ENCODE measurements at regions not wholly inside any gene's neighbourhood (a gene's known extent, or its start where the extent isn't known, plus 50 kb on each side); places are given as distances from the start of the nearest gene placed in this dataset.

GRCh38 chr11:81674211-81674610, 1059.5 kb downstream of the FAM181B start:
- no peak overlapping the region for H3K4me3 Mint-ChIP-seq
- peaks cover 2 to 5% (median 2%) of the 10 kb centered on the region in 3 donors for H3K9me3 Mint-ChIP-seq
- no peaks in the 10 kb centered on the region for H3K4me1 Mint-ChIP-seq
- H3K27ac Mint-ChIP-seq, result no peak overlapping the region
- no peaks in the 10 kb centered on the region for H3K27me3 Mint-ChIP-seq
- peaks cover 3% of the 10 kb centered on the region for H3K36me3 Mint-ChIP-seq

GRCh38 chr11:81673001-81673400, 1060.7 kb downstream of the FAM181B start:
- Mint-ChIP-seq H3K9me3 (peaks cover 2% of the 10 kb centered on the region in 3 donors), H3K4me1 (no peaks in the 10 kb centered on the region), H3K27me3 (no peaks in the 10 kb centered on the region), H3K36me3 (peaks cover 2% of the 10 kb centered on the region), H3K27ac (no peak overlapping the region), H3K4me3 (no peak overlapping the region)

GRCh38 chr11:81669935-81670543, 1063.6 kb downstream of the FAM181B start:
- H3K4me3 Mint-ChIP-seq, result no peak overlapping the region
- H3K4me1 Mint-ChIP-seq, result no peaks in the 10 kb centered on the region
- no peak overlapping the region for H3K27ac Mint-ChIP-seq
- H3K9me3 Mint-ChIP-seq, result no peaks in the 10 kb centered on the region
- no peaks in the 10 kb centered on the region for H3K27me3 Mint-ChIP-seq
- no peaks in the 10 kb centered on the region for H3K36me3 Mint-ChIP-seq

GRCh38 chr11:81658722-81659121, 1074.9 kb downstream of the FAM181B start:
- no peaks in the 10 kb centered on the region for H3K36me3 Mint-ChIP-seq
- no peak overlapping the region for H3K27ac Mint-ChIP-seq
- H3K4me1 Mint-ChIP-seq, result no peaks in the 10 kb centered on the region
- no peak overlapping the region for H3K4me3 Mint-ChIP-seq
- H3K27me3 Mint-ChIP-seq, result peaks cover 8% of the 10 kb centered on the region
- H3K9me3 Mint-ChIP-seq, result peaks cover 4 to 12% (median 5%) of the 10 kb centered on the region in 3 donors

GRCh38 chr11:81655351-81655750, 1078.3 kb downstream of the FAM181B start:
- Mint-ChIP-seq H3K9me3 (peaks cover 0 to 12% (median 5%) of the 10 kb centered on the region in 3 donors), H3K27me3 (no peaks in the 10 kb centered on the region), H3K4me3 (no peak overlapping the region), H3K27ac (no peak overlapping the region), H3K36me3 (no peaks in the 10 kb centered on the region), H3K4me1 (no peaks in the 10 kb centered on the region)

GRCh38 chr11:81647374-81647773, 1086.3 kb downstream of the FAM181B start:
- H3K27ac Mint-ChIP-seq, result no peak overlapping the region
- H3K36me3 Mint-ChIP-seq, result no peaks in the 10 kb centered on the region
- peaks cover 1% of the 10 kb centered on the region for H3K27me3 Mint-ChIP-seq
- H3K4me1 Mint-ChIP-seq, result no peaks in the 10 kb centered on the region
- H3K9me3 Mint-ChIP-seq, result no peaks in the 10 kb centered on the region
- H3K4me3 Mint-ChIP-seq, result no peak overlapping the region

- Mint-ChIP-seq H3K36me3 (no peaks in the 10 kb centered on the region), H3K9me3 (no peaks in the 10 kb centered on the region), H3K4me1 (no peaks in the 10 kb centered on the region), H3K27me3 (peaks cover 1% of the 10 kb centered on the region), H3K4me3 (no peak overlapping the region), H3K27ac (no peak overlapping the region)
Measured at GRCh38 chr11:81644239-81644840, 1089.3 kb downstream of the FAM181B start.

- Mint-ChIP-seq H3K27me3 (no peaks in the 10 kb centered on the region), H3K27ac (no peak overlapping the region), H3K36me3 (no peaks in the 10 kb centered on the region), H3K9me3 (peaks cover 0 to 2% (median 0%) of the 10 kb centered on the region in 3 donors), H3K4me1 (no peaks in the 10 kb centered on the region), H3K4me3 (no peak overlapping the region)
Measured at GRCh38 chr11:81634483-81634882, 1099.2 kb downstream of the FAM181B start.

GRCh38 chr11:81602508-81602907, 1131.2 kb downstream of the FAM181B start:
- H3K27ac Mint-ChIP-seq, result no peak overlapping the region
- H3K9me3 Mint-ChIP-seq, result peaks cover 0 to 7% (median 0%) of the 10 kb centered on the region in 3 donors
- no peaks in the 10 kb centered on the region for H3K27me3 Mint-ChIP-seq
- no peak overlapping the region for H3K4me3 Mint-ChIP-seq
- no peaks in the 10 kb centered on the region for H3K36me3 Mint-ChIP-seq
- no peaks in the 10 kb centered on the region for H3K4me1 Mint-ChIP-seq

GRCh38 chr11:81596704-81597103, 1137.0 kb downstream of the FAM181B start:
- Mint-ChIP-seq H3K36me3 (no peaks in the 10 kb centered on the region), H3K4me1 (no peaks in the 10 kb centered on the region), H3K4me3 (no peak overlapping the region), H3K27me3 (no peaks in the 10 kb centered on the region), H3K27ac (no peak overlapping the region), H3K9me3 (no peaks in the 10 kb centered on the region)

- no peaks in the 10 kb centered on the region for H3K36me3 Mint-ChIP-seq
- H3K27me3 Mint-ChIP-seq, result no peaks in the 10 kb centered on the region
- no peak overlapping the region for H3K4me3 Mint-ChIP-seq
Measured at GRCh38 chr11:81585390-81585933, 1148.2 kb downstream of the FAM181B start.

GRCh38 chr11:81579339-81579738, 1154.3 kb downstream of the FAM181B start:
- no peaks in the 10 kb centered on the region for H3K4me1 Mint-ChIP-seq
- no peaks in the 10 kb centered on the region for H3K9me3 Mint-ChIP-seq
- no peaks in the 10 kb centered on the region for H3K27me3 Mint-ChIP-seq
- no peak overlapping the region for H3K27ac Mint-ChIP-seq
- no peaks in the 10 kb centered on the region for H3K36me3 Mint-ChIP-seq
- no peak overlapping the region for H3K4me3 Mint-ChIP-seq

More at GRCh38 chr11:81585390-81585933, 1148.2 kb downstream of the FAM181B start:
- no peaks in the 10 kb centered on the region for H3K9me3 Mint-ChIP-seq
- no peak overlapping the region for H3K27ac Mint-ChIP-seq
- no peaks in the 10 kb centered on the region for H3K4me1 Mint-ChIP-seq

GRCh38 chr11:81578571-81578970, 1155.1 kb downstream of the FAM181B start:
- Mint-ChIP-seq H3K4me1 (no peaks in the 10 kb centered on the region), H3K27ac (no peak overlapping the region), H3K4me3 (no peak overlapping the region), H3K36me3 (no peaks in the 10 kb centered on the region), H3K27me3 (no peaks in the 10 kb centered on the region), H3K9me3 (no peaks in the 10 kb centered on the region)

GRCh38 chr11:81574301-81574700, 1159.4 kb downstream of the FAM181B start:
- no peak overlapping the region for H3K4me3 Mint-ChIP-seq
- no peak overlapping the region for H3K27ac Mint-ChIP-seq
- no peaks in the 10 kb centered on the region for H3K27me3 Mint-ChIP-seq
- no peaks in the 10 kb centered on the region for H3K4me1 Mint-ChIP-seq
- H3K36me3 Mint-ChIP-seq, result no peaks in the 10 kb centered on the region
- no peaks in the 10 kb centered on the region for H3K9me3 Mint-ChIP-seq

- Mint-ChIP-seq H3K4me3 (no peak overlapping the region), H3K4me1 (no peaks in the 10 kb centered on the region), H3K9me3 (no peaks in the 10 kb centered on the region), H3K27me3 (no peaks in the 10 kb centered on the region), H3K36me3 (no peaks in the 10 kb centered on the region), H3K27ac (no peak overlapping the region)
Measured at GRCh38 chr11:81573367-81573766, 1160.3 kb downstream of the FAM181B start.

GRCh38 chr11:81570669-81571068, 1163.0 kb downstream of the FAM181B start:
- H3K36me3 Mint-ChIP-seq, result no peaks in the 10 kb centered on the region
- no peak overlapping the region for H3K27ac Mint-ChIP-seq

More at GRCh38 chr11:81570669-81571068, 1163.0 kb downstream of the FAM181B start:
- Mint-ChIP-seq H3K9me3 (no peaks in the 10 kb centered on the region), H3K4me1 (no peaks in the 10 kb centered on the region), H3K27me3 (no peaks in the 10 kb centered on the region), H3K4me3 (no peak overlapping the region)

Data from IgD-negative memory B cell (primary cell).